Urinary bladder (tissue), 3 donors: ENCODE measurements at regions not wholly inside any gene's neighbourhood (a gene's known extent, or its start where the extent isn't known, plus 50 kb on each side); places are given as distances from the start of the nearest gene placed in this dataset.
"Not testable (repeated sequence)": the region's sequence is repeated elsewhere in the genome, so short reads cannot be mapped to it uniquely, and the experiment has no call there.

ENCODE experiments used
- DNase-seq: peaks from one replicate; pipeline ENCODE4 v3.0.0-alpha.2; 2015; ENCODE audit errors: extremely low spot score
- H3K27ac ChIP-seq: one replicate; pipeline ENCODE4 v1.5.1; 2013; ENCODE audit warnings: low read depth, mild to moderate bottlenecking, moderate library complexity
- H3K36me3 ChIP-seq: one replicate; pipeline ENCODE4 v1.6.1; 2013; ENCODE audit warnings: mild to moderate bottlenecking, moderate library complexity; ENCODE audit not compliant: insufficient read depth
- H3K4me1 ChIP-seq: one replicate; pipeline ENCODE4 v1.6.1; 2013; ENCODE audit warnings: mild to moderate bottlenecking, moderate library complexity; ENCODE audit not compliant: insufficient read depth
- H3K4me3 ChIP-seq: one replicate; pipeline ENCODE4 v1.5.1; 2013; ENCODE audit warnings: low read depth, low read length
- WGBS: extraction: QIAGEN DNeasy Blood & Tissue Kit; methylation state at CpG from one replicate; pipeline ENCODE4 v1.1.7; 2013; 5-methylcytosine and 5-hydroxymethylcytosine counted together
- donor health status: healthy with polysubstance abuse.
- donor health status: healthy.

- Histone ChIP-seq H3K4me1 (no peaks in the 10 kb centered on the region), H3K36me3 (no peaks in the 10 kb centered on the region), H3K4me3 (no peak overlapping the region), H3K27ac (no peak overlapping the region)
- WGBS, result 59% methylated on average over 4 of the region's 4 CpGs
- no peak for DNase-seq
These were observed 68.5 kb downstream of the CDC14C start for GRCh38 chr7:48992816-48993215.

GRCh38 chr7:49001610-49002033 lies 77.3 kb downstream of the CDC14C start:
- no peak overlapping the region for H3K4me3 ChIP-seq
- H3K27ac ChIP-seq, result no peak overlapping the region
- no peaks in the 10 kb centered on the region for H3K4me1 ChIP-seq
- no peaks in the 10 kb centered on the region for H3K36me3 ChIP-seq
- no peak for DNase-seq
- WGBS, result 0% methylated on average over 1 of the region's 1 CpG

GRCh38 chr7:49010717-49011116 lies 86.4 kb downstream of the CDC14C start:
- no peak overlapping the region for H3K4me3 ChIP-seq
- WGBS, result 67% methylated on average over 2 of the region's 2 CpGs
- H3K4me1 ChIP-seq, result no peaks in the 10 kb centered on the region
- no peak for DNase-seq
- no peak overlapping the region for H3K27ac ChIP-seq
- no peaks in the 10 kb centered on the region for H3K36me3 ChIP-seq

GRCh38 chr7:49014870-49015269 lies 90.5 kb downstream of the CDC14C start:
- no peaks in the 10 kb centered on the region for H3K36me3 ChIP-seq
- no peak overlapping the region for H3K4me3 ChIP-seq
- DNase-seq, result no peak
- H3K27ac ChIP-seq, result no peak overlapping the region
- WGBS, result 81% methylated on average over 4 of the region's 4 CpGs
- H3K4me1 ChIP-seq, result no peaks in the 10 kb centered on the region

GRCh38 chr7:49020145-49020544 lies 95.8 kb downstream of the CDC14C start:
- H3K27ac ChIP-seq, result no peak overlapping the region
- no peak for DNase-seq
- no peak overlapping the region for H3K4me3 ChIP-seq
- 59% methylated on average over 4 of the region's 4 CpGs for WGBS
- H3K4me1 ChIP-seq, result no peaks in the 10 kb centered on the region
- no peaks in the 10 kb centered on the region for H3K36me3 ChIP-seq

GRCh38 chr7:49022448-49022847 lies 98.1 kb downstream of the CDC14C start:
- no peaks in the 10 kb centered on the region for H3K36me3 ChIP-seq
- DNase-seq, result no peak

GRCh38 chr7:49023345-49024328 lies 99.3 kb downstream of the CDC14C start:
- DNase-seq, result no peak
- Histone ChIP-seq H3K27ac (no peak overlapping the region), H3K36me3 (no peaks in the 10 kb centered on the region), H3K4me3 (no peak overlapping the region), H3K4me1 (no peaks in the 10 kb centered on the region)
- WGBS, result 57% methylated on average over 9 of the region's 9 CpGs

More at GRCh38 chr7:49022448-49022847, 98.1 kb downstream of the CDC14C start:
- Histone ChIP-seq H3K4me3 (no peak overlapping the region), H3K4me1 (no peaks in the 10 kb centered on the region), H3K27ac (no peak overlapping the region)

- Histone ChIP-seq H3K4me3 (no peak overlapping the region), H3K36me3 (no peaks in the 10 kb centered on the region), H3K4me1 (no peaks in the 10 kb centered on the region), H3K27ac (no peak overlapping the region)
- no peak for DNase-seq
- 69% methylated on average over 2 of the region's 2 CpGs for WGBS
These were observed 105.9 kb downstream of the CDC14C start for GRCh38 chr7:49030221-49030620.

GRCh38 chr7:49033140-49033539 lies 108.8 kb downstream of the CDC14C start:
- not testable (repeated sequence) for H3K36me3 ChIP-seq, H3K4me1 ChIP-seq, H3K27ac ChIP-seq, H3K4me3 ChIP-seq, DNase-seq
- 82% methylated on average over 2 of the region's 2 CpGs for WGBS

GRCh38 chr7:49037346-49038210 lies 113.2 kb downstream of the CDC14C start:
- no peak for DNase-seq
- Histone ChIP-seq H3K4me3 (no peak overlapping the region), H3K27ac (no peak overlapping the region), H3K36me3 (no peaks in the 10 kb centered on the region), H3K4me1 (no peaks in the 10 kb centered on the region)
- 3% methylated on average over 2 of the region's 2 CpGs for WGBS

GRCh38 chr7:49038821-49039358 lies 114.5 kb downstream of the CDC14C start:
- Histone ChIP-seq H3K36me3 (no peaks in the 10 kb centered on the region), H3K4me1 (no peaks in the 10 kb centered on the region), H3K4me3 (no peak overlapping the region), H3K27ac (no peak overlapping the region)
- 78% methylated on average over 1 of the region's 1 CpG for WGBS
- no peak for DNase-seq

- Histone ChIP-seq H3K36me3 (peaks cover 2% of the 10 kb centered on the region), H3K4me1 (no peaks in the 10 kb centered on the region), H3K27ac (no peak overlapping the region), H3K4me3 (no peak overlapping the region)
- WGBS, result 82% methylated on average over 3 of the region's 3 CpGs
- no peak for DNase-seq
These were observed 136.4 kb downstream of the CDC14C start for GRCh38 chr7:49060743-49061142.

- H3K4me1 ChIP-seq, result no peaks in the 10 kb centered on the region
- no peaks in the 10 kb centered on the region for H3K36me3 ChIP-seq
- WGBS, result 67% methylated on average over 2 of the region's 2 CpGs
- no peak overlapping the region for H3K4me3 ChIP-seq
- no peak for DNase-seq
- no peak overlapping the region for H3K27ac ChIP-seq
These were observed 150.2 kb downstream of the CDC14C start for GRCh38 chr7:49074538-49074937.
